ENCODE measurements at regions not wholly inside any gene's neighbourhood (a gene's known extent, or its start where the extent isn't known, plus 50 kb on each side); places are given as distances from the start of the nearest gene placed in this dataset.

DNA sequence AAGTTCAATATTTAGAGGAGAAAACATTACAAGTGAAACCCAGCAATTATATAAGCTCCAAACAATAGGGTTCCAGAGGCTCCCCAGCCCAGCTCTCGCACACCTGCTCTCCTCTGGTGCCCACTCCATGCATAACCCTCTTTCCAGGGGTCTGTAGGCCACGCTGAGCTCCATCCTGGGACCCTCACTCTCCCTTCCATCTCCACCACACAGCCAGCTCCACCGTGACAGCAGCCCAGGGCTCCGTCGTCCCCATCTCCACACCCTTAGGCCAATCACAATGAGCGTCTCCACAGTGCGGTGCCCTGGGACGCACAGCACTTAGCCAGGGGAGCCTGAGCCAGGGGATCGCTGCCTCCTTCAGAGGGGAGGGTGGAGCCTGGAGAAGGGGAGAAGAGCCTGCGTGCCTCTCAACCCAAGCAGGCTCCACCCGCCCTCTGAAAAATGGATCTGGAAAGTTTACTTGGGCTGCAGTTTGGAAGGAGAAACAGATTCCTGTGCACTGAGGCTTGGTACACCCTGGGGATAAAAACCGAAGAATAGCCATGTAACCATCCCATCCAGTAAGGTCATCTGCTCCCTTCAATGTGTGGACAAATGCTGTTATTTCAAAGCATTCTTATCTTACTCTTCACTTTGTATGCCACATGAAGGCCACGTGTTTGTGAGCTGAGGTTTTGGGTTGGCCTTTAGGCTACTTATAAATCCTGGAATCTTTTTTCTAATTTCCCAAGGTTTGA is 72.4 kb upstream of the GGTLC1 start:
- DNase-seq (ENCODE audit: low read depth), result no peak

DNA sequence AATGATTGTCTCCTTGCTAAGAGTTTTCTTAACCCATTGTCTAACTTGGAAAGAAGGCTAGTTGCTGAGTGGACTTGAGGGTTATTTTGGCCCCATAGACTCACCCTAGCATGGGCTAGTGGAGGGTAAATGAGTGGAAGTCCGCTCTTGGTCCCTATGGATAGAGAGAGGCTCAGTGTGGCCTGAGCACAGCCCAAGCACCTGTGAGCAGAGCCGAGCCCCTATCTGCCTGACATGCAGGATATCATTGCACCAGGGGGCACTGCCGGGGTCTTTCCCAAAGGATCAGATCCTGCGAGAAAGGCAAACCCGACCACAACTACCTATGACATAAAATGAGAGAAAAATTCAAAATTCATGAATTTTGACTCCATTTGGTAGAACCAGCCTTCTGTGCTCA is 70.6 kb upstream of the GGTLC1 start:
- no peak for DNase-seq (ENCODE audit: low read depth)

DNA sequence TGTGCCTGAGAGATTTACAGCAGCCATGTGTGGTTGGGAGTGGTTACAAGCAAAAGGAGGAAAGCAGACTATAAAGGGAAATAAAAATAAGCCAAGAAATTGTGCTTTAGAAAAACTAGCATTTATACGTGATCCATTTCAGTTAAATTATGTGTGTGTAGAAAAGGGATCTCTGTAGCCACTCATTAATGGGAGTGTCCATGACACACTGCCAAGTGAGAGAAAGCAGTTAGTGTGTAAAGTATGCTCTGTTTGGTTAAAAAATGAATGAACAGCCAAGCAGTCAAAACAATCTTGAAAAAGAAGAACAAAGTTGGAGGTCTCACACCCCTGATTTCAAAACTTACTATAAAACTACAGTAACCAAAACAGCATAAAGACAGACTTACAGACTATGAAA is 67.9 kb upstream of the GGTLC1 start:
- no peak for DNase-seq (ENCODE audit: low read depth)

DNA sequence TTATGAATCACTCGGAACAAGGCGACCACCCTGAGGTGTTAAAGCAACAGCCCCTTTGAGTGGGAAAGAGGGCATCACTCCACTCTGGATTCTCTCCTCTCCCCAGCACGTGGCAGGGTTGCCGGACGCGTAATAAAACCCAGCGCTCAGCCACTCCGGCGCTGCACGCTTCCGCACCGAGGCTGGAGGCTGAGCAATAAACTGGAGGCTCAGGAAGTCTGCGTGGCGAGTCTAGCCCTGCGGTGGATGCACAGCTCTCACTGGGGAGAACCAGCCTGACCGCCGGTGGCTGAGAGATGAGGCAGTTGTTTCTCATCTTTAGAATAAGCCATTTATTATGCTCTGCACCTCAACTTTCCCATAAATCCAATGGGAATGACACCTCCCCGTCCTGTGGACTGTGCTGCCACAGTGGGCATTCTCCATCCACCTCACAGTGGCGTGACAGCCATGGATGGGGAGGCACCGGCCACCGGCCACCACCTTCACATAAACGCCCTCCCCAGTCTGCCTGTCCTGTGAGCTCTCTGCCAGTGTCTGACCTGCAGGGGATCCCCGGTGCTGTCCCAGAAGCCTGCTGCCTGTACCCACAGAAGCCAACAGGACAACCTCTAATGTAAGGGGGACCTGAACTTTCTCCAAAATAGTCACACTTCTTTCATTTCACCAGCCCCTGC is 64.2 kb upstream of the GGTLC1 start:
- no peak for DNase-seq (ENCODE audit: low read depth)

DNA sequence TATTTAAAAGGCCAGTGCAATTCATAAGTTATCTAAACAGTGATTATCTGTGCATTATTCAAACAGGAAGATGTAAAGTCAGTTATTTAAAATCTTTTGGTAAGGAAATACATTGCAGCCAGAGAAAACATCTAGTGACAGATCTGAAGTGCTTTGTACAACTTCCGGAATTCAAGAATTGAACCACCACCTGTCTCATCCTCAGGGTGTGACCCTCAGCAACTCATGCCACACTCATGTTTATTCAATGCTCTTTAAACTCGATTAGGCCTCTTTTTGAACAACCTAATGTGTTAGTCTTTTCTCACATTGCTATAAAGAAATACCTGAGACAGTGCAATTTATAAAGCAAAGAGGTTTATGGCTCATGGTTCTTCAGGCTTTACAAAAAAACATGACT is 62.6 kb upstream of the GGTLC1 start:
- no peak for DNase-seq (ENCODE audit: low read depth)

DNA sequence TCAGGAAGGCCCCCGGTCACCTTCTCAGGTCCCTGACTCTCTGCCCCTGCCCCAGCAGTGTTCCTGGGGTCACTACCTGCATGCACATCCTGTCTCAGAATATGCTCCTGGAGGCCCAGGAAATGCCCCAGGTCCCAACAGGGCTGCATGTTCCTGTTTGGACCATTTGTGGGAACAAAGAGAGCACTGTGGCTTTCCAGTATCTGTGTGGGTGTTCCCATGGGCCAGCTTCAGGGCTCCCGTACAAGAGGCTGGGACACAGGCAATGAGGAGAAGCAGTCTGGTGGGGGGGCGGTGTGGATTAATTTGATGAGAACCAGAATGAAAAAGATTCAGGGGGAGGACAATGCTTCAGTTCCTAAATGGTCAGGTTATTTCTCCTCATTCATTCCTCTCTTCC is 61.5 kb upstream of the GGTLC1 start:
- no peak for DNase-seq (ENCODE audit: low read depth)

DNA sequence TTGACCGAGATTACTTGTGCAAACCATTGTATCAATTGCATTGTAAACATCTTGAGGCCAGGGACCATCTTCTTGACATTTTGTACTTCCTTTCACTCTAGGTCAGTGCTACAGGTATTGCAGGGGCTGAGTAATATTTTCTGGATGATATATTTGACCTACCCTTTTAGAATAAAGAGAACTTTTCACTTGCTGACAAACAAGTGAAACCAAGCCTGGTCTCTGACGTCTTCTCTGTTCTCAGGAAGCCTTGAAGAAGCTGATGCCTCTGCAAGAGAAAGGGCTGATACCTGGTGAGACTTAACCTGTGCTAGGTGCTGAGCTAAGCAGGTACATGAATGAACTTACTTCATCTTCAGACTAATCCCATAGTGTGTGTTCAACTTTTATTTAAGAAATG is 60.5 kb upstream of the GGTLC1 start:
- no peak for DNase-seq (ENCODE audit: low read depth)

DNA sequence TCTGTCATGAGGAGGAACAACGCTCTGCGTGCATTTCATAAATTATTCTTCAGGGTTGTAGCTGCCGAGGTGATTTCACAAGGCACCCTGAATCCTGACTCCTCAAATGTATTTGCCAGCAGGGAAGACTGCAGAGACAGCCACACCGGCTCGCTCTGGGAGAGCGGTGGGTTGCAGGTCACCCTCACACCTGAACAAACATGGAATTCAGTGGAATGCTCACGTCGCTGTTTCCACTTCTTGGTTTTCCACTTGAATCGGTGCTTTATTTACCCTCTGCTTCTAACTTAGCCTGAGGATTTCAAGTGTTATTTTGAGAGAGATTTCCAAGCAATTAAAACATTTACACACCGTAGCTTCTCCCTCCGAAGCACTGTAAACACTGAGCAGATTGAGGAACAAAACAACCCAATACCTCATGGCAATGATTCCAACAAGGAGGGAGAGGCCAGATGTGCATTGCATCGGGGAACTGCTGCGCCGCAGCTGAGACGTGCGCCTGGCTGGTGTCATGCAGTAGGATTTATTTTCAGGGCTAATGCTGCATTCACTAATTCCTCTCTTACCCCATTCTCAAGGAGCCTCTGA is 59.5 kb upstream of the GGTLC1 start:
- no peak for DNase-seq (ENCODE audit: low read depth)

DNA sequence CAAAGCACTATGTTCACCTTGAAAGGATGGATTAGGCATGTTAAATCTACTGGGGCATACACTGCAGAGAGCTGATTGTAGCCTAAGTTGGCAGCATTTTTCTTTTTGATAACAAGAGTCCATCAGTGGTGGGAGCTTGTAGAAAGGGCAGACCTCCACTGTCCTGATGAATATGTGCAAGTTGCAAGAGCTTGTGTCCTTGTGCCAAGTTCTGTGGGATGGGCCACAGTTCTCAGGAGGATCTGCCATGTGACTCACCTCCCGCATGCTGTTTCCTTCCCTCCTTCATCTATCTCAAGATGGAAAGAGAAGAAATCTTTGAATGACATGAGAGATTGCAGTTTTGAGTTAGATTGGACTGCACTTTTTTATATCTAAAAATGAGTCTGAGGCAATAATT is 58.3 kb upstream of the GGTLC1 start:
- DNase-seq (ENCODE audit: low read depth), result no peak

DNA sequence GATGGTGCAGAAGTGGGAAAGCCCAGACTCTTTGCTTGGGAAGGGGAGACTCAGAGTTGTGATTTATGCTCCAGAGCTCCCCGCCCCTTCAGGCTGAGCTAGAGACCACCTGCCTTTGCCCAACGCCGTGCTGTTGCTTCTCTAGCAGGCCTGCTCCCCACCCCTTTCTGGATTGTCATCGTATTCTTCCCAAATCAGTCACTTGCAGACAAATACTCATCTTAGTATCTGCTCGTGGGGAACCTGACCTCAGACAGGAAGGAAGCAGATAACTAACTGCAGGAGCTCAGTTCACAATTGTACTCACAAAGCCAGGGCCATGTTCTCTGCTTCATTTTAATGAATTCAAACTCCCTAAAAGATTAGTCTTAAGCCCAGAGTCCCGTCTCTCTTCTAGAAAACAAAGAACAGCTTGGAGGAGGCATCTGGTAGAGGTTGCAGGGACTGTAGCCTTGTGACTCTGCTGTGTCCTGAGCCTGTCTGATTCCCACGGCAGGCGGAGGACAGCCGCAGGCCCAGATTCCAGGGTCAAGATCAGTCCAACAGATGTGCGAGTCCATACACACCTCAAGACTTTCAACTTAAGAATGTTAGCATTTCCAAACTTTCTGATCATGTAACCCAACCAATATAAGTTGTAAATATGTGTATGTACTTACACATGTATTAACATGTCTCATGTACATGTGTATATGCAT is 57.2 kb upstream of the GGTLC1 start:
- no peak for DNase-seq (ENCODE audit: low read depth)

DNA sequence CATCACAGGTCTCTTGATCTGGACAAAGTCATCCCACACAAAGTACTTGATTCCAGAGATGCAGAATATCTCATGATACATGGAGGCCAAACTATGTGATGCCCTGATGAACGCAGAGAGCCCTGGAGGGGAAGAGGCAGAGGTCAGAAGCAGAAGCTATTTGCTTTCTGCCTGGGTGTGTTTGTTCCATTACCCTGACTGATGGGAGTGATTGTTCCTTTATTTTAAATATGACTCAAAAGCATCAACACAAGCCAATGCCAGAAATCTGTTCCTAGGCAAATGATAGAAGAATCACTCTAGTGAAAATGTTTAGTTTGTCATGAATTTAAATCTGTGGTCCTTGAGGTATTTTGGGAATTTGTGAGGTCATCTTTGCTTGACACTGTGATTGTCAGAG is 54.7 kb upstream of the GGTLC1 start:
- no peak for DNase-seq (ENCODE audit: low read depth)

DNA sequence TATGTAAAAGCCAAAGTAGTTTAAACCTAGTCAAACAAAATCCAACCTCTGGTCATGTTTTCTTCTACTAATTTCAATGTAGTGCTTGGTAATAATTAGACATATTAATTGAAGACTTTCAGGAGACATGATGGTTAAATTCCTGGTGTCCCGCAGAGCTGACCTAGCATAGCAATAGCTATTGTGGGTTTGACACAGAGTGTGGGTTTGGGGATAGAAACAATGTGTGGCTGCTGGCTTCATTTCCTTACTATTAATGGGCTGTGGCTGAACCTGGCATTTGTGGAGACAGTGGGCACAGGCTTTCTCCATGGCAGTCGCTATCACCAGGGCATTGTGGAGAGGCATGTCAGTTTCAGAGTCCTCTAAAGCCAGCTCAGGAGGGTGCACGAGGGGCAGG is 54.1 kb upstream of the GGTLC1 start:
- no peak for DNase-seq (ENCODE audit: low read depth)

DNA sequence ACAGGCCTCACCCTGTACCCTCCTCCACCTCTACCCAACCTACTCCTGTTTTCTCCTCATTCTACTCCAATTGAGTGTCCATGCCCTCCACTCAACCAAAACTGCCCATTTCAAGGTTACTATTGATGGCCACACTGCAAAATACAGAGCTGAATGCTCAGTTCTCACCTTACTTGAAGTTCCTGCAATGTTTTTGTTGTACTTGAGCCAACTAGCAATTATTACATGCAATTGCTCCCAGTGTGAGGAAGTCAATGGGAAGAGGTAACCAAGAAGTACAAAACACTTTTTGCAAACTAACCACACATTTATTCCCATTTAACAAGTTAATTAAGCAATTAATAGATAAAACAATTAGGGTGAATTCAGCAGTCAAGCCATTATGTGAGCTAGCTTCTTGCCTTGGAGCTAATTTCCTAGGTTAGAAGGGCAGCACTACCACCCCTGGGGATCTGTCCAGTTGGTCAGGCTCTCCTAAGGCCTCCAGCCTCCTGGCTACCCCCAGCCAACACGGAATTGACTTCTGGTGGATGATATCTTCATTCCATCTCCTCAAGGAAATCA is 52.4 kb upstream of the GGTLC1 start:
- no peak for DNase-seq (ENCODE audit: low read depth)

DNA sequence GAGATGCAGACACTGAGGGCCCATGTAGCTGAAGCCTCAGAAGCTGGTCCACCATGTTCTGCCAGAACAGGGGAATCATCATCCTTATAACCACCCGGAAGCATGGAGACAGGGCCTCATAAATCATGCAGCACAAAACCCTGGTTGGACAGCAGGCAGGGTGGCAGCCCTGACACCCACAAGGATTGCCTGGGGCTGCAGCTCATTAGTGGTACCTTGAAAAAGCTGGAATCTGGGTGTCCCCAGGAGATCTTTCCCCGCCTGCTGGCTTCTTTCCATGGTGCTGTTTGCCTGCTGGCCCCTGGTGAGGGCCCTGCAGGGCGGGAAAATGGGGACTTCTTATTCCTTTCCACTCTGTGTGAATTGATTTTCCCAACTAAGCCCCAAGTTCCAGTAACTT is 50.6 kb upstream of the GGTLC1 start:
- no peak for DNase-seq (ENCODE audit: low read depth)

Data from EH (cell line).